ENCODE measurements at regions not wholly inside any gene's neighbourhood (a gene's known extent, or its start where the extent isn't known, plus 50 kb on each side); places are given as distances from the start of the nearest gene placed in this dataset.

- H3K9ac ChIP-seq (ENCODE audit: low read depth in 1 of 2, low read length in 2 of 2) = no peak overlapping the region
- no peaks in the 10 kb centered on the region for H3K27me3 ChIP-seq (ENCODE audit: control insufficient read depth in 4 of 4, insufficient read depth in 4 of 4, low read length in 3 of 4)
- no peak for DNase-seq (ENCODE audit: low spot score)
- H3K4me3 ChIP-seq (ENCODE audit: low read depth in 1 of 3, low read length in 3 of 3) = no peak overlapping the region
- H3K27ac ChIP-seq (ENCODE audit: low read depth in 1 of 2, low read length in 2 of 2) = no peak overlapping the region
- no peaks in the 10 kb centered on the region for H3K9me3 ChIP-seq (ENCODE audit: control insufficient read depth in 4 of 4, low read length in 3 of 4)
- no peaks in the 10 kb centered on the region for H3K4me1 ChIP-seq (ENCODE audit: control insufficient read depth in 4 of 4, insufficient read depth in 4 of 4, low read length in 3 of 4)
- TF ChIP-seq, protein P1, sequence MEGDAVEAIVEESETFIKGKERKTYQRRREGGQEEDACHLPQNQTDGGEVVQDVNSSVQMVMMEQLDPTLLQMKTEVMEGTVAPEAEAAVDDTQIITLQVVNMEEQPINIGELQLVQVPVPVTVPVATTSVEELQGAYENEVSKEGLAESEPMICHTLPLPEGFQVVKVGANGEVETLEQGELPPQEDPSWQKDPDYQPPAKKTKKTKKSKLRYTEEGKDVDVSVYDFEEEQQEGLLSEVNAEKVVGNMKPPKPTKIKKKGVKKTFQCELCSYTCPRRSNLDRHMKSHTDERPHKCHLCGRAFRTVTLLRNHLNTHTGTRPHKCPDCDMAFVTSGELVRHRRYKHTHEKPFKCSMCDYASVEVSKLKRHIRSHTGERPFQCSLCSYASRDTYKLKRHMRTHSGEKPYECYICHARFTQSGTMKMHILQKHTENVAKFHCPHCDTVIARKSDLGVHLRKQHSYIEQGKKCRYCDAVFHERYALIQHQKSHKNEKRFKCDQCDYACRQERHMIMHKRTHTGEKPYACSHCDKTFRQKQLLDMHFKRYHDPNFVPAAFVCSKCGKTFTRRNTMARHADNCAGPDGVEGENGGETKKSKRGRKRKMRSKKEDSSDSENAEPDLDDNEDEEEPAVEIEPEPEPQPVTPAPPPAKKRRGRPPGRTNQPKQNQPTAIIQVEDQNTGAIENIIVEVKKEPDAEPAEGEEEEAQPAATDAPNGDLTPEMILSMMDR (IDR thresholded peaks at IDR 0.05; ENCODE audit: low read depth, low read length, missing input control) = no peak
- no peak for TF ChIP-seq JUND (IDR thresholded peaks at IDR 0.05)
- H3K36me3 ChIP-seq (ENCODE audit: control insufficient read depth in 4 of 4, insufficient read depth in 3 of 4, low read depth in 1 of 4, low read length in 3 of 4) = no peaks in the 10 kb centered on the region
- 77% methylated on average over 1 of the region's 1 CpG for whole genome bisulfite sequencing
Measured at GRCh38 chr3:73705792-73706191, 81.1 kb upstream of the PDZRN3 start.

DNA sequence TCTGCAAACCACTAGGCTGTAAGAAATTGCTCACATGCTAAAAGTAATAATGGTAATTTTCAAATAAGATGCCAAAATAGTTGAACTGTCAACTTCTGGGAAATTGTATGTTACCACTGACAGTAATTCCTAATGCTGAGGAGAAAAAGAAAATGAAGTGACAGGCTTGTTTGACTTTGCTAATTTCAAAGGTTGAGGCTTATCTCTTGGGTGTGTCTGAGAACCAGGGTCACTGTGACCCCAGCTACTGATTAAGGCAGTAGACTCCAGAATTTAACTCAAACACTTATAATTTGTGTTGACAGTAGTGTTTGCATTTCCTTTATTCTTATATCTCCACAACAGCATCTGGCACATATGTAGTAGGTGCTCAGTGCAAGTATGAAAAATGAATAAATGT, 74.6 kb upstream of the PDZRN3 start:
- Histone ChIP-seq H3K4me3 (ENCODE audit: low read depth in 1 of 3, low read length in 3 of 3) (no peak overlapping the region), H3K36me3 (ENCODE audit: control insufficient read depth in 4 of 4, insufficient read depth in 3 of 4, low read depth in 1 of 4, low read length in 3 of 4) (no peaks in the 10 kb centered on the region), H3K27me3 (ENCODE audit: control insufficient read depth in 4 of 4, insufficient read depth in 4 of 4, low read length in 3 of 4) (no peaks in the 10 kb centered on the region), H3K4me1 (ENCODE audit: control insufficient read depth in 4 of 4, insufficient read depth in 4 of 4, low read length in 3 of 4) (no peaks in the 10 kb centered on the region), H3K27ac (ENCODE audit: low read depth in 1 of 2, low read length in 2 of 2) (no peak overlapping the region), H3K9ac (ENCODE audit: low read depth in 1 of 2, low read length in 2 of 2) (no peak overlapping the region), H3K9me3 (ENCODE audit: control insufficient read depth in 4 of 4, low read length in 3 of 4) (peaks cover 0 to 4% (median 2%) of the 10 kb centered on the region in 4 donors)
- DNase-seq (ENCODE audit: low spot score) = no peak
- TF ChIP-seq HNF4A (conservative IDR thresholded peaks at IDR 0.05) (no peak), RXRA (IDR thresholded peaks at IDR 0.05) (no peak), TAF1 (conservative IDR thresholded peaks at IDR 0.05) (no peak), FOXA2 (IDR thresholded peaks at IDR 0.05) (no peak), RAD21 (IDR thresholded peaks at IDR 0.05) (no peak), NR2F2 (IDR thresholded peaks at IDR 0.05) (no peak), SP1 (IDR thresholded peaks at IDR 0.05) (no peak), HNF4G (IDR thresholded peaks at IDR 0.05) (no peak), YY1 (IDR thresholded peaks at IDR 0.05) (no peak), ATF3 (IDR thresholded peaks at IDR 0.05) (no peak), FOXA1 (IDR thresholded peaks at IDR 0.05) (no peak), ZBTB33 (IDR thresholded peaks at IDR 0.05) (no peak), EGR1 (IDR thresholded peaks at IDR 0.05; ENCODE audit: low read depth in 2 of 2) (no peak), JUND (IDR thresholded peaks at IDR 0.05) (no peak), GABPA (IDR thresholded peaks at IDR 0.05 in 1 of 2, conservative IDR thresholded peaks at IDR 0.05 in 1 of 2) (no peak)
- TF ChIP-seq, protein P1 (IDR thresholded peaks at IDR 0.05; ENCODE audit: low read depth, low read length, missing input control) = no peak
- TF ChIP-seq, protein P2, sequence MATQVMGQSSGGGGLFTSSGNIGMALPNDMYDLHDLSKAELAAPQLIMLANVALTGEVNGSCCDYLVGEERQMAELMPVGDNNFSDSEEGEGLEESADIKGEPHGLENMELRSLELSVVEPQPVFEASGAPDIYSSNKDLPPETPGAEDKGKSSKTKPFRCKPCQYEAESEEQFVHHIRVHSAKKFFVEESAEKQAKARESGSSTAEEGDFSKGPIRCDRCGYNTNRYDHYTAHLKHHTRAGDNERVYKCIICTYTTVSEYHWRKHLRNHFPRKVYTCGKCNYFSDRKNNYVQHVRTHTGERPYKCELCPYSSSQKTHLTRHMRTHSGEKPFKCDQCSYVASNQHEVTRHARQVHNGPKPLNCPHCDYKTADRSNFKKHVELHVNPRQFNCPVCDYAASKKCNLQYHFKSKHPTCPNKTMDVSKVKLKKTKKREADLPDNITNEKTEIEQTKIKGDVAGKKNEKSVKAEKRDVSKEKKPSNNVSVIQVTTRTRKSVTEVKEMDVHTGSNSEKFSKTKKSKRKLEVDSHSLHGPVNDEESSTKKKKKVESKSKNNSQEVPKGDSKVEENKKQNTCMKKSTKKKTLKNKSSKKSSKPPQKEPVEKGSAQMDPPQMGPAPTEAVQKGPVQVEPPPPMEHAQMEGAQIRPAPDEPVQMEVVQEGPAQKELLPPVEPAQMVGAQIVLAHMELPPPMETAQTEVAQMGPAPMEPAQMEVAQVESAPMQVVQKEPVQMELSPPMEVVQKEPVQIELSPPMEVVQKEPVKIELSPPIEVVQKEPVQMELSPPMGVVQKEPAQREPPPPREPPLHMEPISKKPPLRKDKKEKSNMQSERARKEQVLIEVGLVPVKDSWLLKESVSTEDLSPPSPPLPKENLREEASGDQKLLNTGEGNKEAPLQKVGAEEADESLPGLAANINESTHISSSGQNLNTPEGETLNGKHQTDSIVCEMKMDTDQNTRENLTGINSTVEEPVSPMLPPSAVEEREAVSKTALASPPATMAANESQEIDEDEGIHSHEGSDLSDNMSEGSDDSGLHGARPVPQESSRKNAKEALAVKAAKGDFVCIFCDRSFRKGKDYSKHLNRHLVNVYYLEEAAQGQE (IDR thresholded peaks at IDR 0.05) = no peak
- TF ChIP-seq, protein P3, sequence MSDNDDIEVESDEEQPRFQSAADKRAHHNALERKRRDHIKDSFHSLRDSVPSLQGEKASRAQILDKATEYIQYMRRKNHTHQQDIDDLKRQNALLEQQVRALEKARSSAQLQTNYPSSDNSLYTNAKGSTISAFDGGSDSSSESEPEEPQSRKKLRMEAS (IDR thresholded peaks at IDR 0.05) = no peak
